ENCODE measurements at regions not wholly inside any gene's neighbourhood (a gene's known extent, or its start where the extent isn't known, plus 50 kb on each side); places are given as distances from the start of the nearest gene placed in this dataset.

DNA sequence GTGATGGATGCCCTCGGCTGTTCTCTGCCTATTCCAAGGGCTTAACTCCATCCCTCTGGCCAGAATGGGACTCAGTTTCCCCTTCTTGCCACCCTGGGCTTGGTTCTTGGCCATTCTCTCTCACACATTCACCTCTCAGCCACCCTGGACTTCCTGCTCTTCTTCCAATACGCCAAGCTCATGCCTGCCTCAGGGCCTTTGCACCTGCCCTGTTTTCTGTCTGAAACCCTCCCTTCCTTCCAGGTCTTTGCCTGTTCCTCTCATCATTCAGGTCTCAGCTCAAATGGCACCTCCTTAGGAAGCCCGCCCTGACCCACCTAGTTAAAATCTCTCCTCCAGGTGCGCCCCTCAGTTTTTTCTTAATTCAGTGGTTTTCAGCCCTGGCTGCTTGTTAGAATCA lies 76.6 kb upstream of the TP53I11 start:
- no peaks in the 10 kb centered on the region for H3K9me2 ChIP-seq (replicated peaks; ENCODE audit: control insufficient read depth, low read length)
- no peak overlapping the region for H3K4me2 ChIP-seq (ENCODE audit: low read length)
- no peaks in the 10 kb centered on the region for H3K9me3 ChIP-seq (ENCODE audit: control insufficient read depth, insufficient read depth, low read length)
- H3K27me3 ChIP-seq (ENCODE audit: control insufficient read depth, low read length): no peaks in the 10 kb centered on the region
- no peaks in the 10 kb centered on the region for H4K20me1 ChIP-seq (ENCODE audit: control insufficient read depth, insufficient read depth, low read depth, low read length)
- no peak overlapping the region for H3K4me3 ChIP-seq (ENCODE audit: low read length)
- no peaks in the 10 kb centered on the region for H3K36me3 ChIP-seq (ENCODE audit: control insufficient read depth, low read length)
- H3K4me1 ChIP-seq (ENCODE audit: control insufficient read depth, low read length): peaks cover 54% of the 10 kb centered on the region
- H3K27ac ChIP-seq (ENCODE audit: low read depth, low read length): no peak overlapping the region
- no peaks in the 10 kb centered on the region for H3K79me2 ChIP-seq (ENCODE audit: control insufficient read depth, low read length)
- H3F3A ChIP-seq (ENCODE audit: control insufficient read depth, insufficient read depth): peaks cover 7% of the 10 kb centered on the region
- TF ChIP-seq EZH2phosphoT487 (IDR thresholded peaks at IDR 0.05; ENCODE audit: borderline replicate concordance, low read length): no peak
- TF ChIP-seq, protein P1, sequence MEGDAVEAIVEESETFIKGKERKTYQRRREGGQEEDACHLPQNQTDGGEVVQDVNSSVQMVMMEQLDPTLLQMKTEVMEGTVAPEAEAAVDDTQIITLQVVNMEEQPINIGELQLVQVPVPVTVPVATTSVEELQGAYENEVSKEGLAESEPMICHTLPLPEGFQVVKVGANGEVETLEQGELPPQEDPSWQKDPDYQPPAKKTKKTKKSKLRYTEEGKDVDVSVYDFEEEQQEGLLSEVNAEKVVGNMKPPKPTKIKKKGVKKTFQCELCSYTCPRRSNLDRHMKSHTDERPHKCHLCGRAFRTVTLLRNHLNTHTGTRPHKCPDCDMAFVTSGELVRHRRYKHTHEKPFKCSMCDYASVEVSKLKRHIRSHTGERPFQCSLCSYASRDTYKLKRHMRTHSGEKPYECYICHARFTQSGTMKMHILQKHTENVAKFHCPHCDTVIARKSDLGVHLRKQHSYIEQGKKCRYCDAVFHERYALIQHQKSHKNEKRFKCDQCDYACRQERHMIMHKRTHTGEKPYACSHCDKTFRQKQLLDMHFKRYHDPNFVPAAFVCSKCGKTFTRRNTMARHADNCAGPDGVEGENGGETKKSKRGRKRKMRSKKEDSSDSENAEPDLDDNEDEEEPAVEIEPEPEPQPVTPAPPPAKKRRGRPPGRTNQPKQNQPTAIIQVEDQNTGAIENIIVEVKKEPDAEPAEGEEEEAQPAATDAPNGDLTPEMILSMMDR (IDR thresholded peaks at IDR 0.05; ENCODE audit: low read depth, low read length, poor library complexity, severe bottlenecking): no peak

DNA sequence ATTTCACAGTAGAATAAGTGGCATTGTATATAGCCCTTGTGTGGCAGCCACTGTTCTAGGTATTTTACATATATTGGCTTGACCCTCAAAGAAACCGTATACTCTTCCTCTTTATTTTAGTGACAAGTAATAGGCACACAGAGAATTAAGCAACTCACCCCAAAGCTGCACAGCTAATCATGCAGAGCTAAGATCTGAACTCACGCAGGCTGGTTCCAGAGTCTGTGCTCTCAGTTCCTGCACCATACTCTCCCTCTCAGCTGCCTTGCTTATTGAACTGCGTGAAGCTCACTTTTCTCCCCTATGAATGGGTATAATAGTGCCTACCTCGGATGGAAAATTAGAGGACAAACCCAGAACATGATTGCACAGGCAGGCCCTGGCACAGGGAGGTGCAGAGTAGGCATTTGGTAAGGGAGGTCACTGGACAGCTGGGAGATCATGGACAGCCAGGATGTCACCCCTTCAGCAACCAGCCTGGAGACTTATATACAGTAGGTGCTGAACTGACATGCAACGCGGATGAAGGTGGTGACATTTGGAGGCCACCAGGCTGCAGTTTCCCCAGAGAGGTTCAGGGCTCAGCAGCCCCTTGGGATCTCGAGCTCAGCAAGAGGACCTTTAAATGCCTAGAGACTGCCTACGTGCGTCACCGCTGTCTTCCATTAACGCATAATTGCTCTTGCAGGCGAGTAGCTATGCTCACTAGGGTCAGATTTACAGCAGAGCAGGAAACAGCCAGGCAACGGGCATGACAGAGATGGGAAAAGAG lies 78.4 kb upstream of the TP53I11 start:
- H4K20me1 ChIP-seq (ENCODE audit: control insufficient read depth, insufficient read depth, low read depth, low read length): no peaks in the 10 kb centered on the region
- H3K4me1 ChIP-seq (ENCODE audit: control insufficient read depth, low read length): peaks cover 72% of the 10 kb centered on the region
- H3K27me3 ChIP-seq (ENCODE audit: control insufficient read depth, low read length): no peaks in the 10 kb centered on the region
- peak overlapping the region; percentile 21 for H3K27ac ChIP-seq (ENCODE audit: low read depth, low read length)
- no peaks in the 10 kb centered on the region for H3K36me3 ChIP-seq (ENCODE audit: control insufficient read depth, low read length)
- no peaks in the 10 kb centered on the region for H3K9me2 ChIP-seq (replicated peaks; ENCODE audit: control insufficient read depth, low read length)
- no peaks in the 10 kb centered on the region for H3K79me2 ChIP-seq (ENCODE audit: control insufficient read depth, low read length)
- peak overlapping the region; percentile 11; the same call in 1 of the 2 replicates for H3K4me3 ChIP-seq (ENCODE audit: low read length)
- no peaks in the 10 kb centered on the region for H3K9me3 ChIP-seq (ENCODE audit: control insufficient read depth, insufficient read depth, low read length)
- peaks cover 7% of the 10 kb centered on the region for H3F3A ChIP-seq (ENCODE audit: control insufficient read depth, insufficient read depth)
- peak overlapping the region; percentile 35 for H3K4me2 ChIP-seq (ENCODE audit: low read length)
- no peak for TF ChIP-seq EZH2phosphoT487 (IDR thresholded peaks at IDR 0.05; ENCODE audit: borderline replicate concordance, low read length)
- TF ChIP-seq, protein P1 (IDR thresholded peaks at IDR 0.05; ENCODE audit: low read depth, low read length, poor library complexity, severe bottlenecking): no peak

DNA sequence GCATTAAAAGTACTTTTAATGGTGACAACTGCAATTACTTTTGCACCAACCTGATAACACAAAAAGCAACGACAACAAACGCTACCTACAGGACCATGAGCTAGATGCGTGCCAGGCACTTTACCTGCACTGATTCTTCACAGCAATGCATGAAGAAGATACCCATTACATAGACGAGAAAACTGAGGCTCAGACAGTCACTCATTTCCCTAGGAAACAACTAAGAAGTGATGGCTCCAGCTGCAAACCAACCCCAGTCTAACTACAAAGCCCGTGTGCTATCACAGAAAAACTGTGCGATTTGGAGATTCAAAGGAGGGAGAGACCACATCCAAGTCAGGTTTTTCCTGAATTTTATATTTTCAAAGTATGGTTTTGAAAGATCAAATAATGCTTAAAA lies 80.1 kb upstream of the TP53I11 start:
- Histone ChIP-seq H3F3A (ENCODE audit: control insufficient read depth, insufficient read depth) (peaks cover 7% of the 10 kb centered on the region), H3K27ac (ENCODE audit: low read depth, low read length) (no peak overlapping the region), H3K4me1 (ENCODE audit: control insufficient read depth, low read length) (peaks cover 74% of the 10 kb centered on the region), H3K79me2 (ENCODE audit: control insufficient read depth, low read length) (no peaks in the 10 kb centered on the region), H3K27me3 (ENCODE audit: control insufficient read depth, low read length) (no peaks in the 10 kb centered on the region), H3K4me2 (ENCODE audit: low read length) (no peak overlapping the region), H4K20me1 (ENCODE audit: control insufficient read depth, insufficient read depth, low read depth, low read length) (no peaks in the 10 kb centered on the region), H3K9me2 (replicated peaks; ENCODE audit: control insufficient read depth, low read length) (no peaks in the 10 kb centered on the region), H3K36me3 (ENCODE audit: control insufficient read depth, low read length) (no peaks in the 10 kb centered on the region), H3K4me3 (ENCODE audit: low read length) (no peak overlapping the region), H3K9me3 (ENCODE audit: control insufficient read depth, insufficient read depth, low read length) (no peaks in the 10 kb centered on the region)
- no peak for TF ChIP-seq EZH2phosphoT487 (IDR thresholded peaks at IDR 0.05; ENCODE audit: borderline replicate concordance, low read length)
- TF ChIP-seq, protein P1 (IDR thresholded peaks at IDR 0.05; ENCODE audit: low read depth, low read length, poor library complexity, severe bottlenecking): no peak

All from DOHH2 (cell line).